NCI-H146 treated with DMSO at 0.1 percent for 48 hours (cell line): ENCODE measurements at regions not wholly inside any gene's neighbourhood (a gene's known extent, or its start where the extent isn't known, plus 50 kb on each side); places are given as distances from the start of the nearest gene placed in this dataset.
A peak's percentile ranks its signal among the peaks of the same experiment; 100 is the strongest.
"Not testable (repeated sequence)": the region's sequence is repeated elsewhere in the genome, so short reads cannot be mapped to it uniquely, and the experiment has no call there.

Experiments used
- DNase-seq: peaks from one replicate; lab custom pipeline; 2025; ENCODE audit not compliant: unreplicated experiment; lab: John Stamatoyannopoulos, UW

- DNase-seq: no peak
Observed at GRCh38 chr18:29753379-29753778, 1289.2 kb downstream of the DSC3 start.

GRCh38 chr18:29749704-29750103, 1292.8 kb downstream of the DSC3 start:
- DNase-seq: no peak

GRCh38 chr18:29741461-29741860, 1301.1 kb downstream of the DSC3 start:
- no peak for DNase-seq

- no peak for DNase-seq
Observed at GRCh38 chr18:29737620-29738019, 1304.9 kb downstream of the DSC3 start.

- no peak for DNase-seq
Observed at GRCh38 chr18:29737190-29737589, 1305.4 kb downstream of the DSC3 start.

- no peak for DNase-seq
Observed at GRCh38 chr18:29730073-29730472, 1312.5 kb downstream of the DSC3 start.

GRCh38 chr18:29726646-29727045, 1315.9 kb downstream of the DSC3 start:
- no peak for DNase-seq

GRCh38 chr18:29723486-29723885, 1319.1 kb downstream of the DSC3 start:
- not testable (repeated sequence) for DNase-seq

GRCh38 chr18:29715960-29716359, 1326.6 kb downstream of the DSC3 start:
- not testable (repeated sequence) for DNase-seq

GRCh38 chr18:29712785-29713184, 1329.8 kb downstream of the DSC3 start:
- DNase-seq: no peak

GRCh38 chr18:29711932-29712331, 1330.6 kb downstream of the DSC3 start:
- peak; percentile 37 for DNase-seq

- no peak for DNase-seq
Observed at GRCh38 chr18:29693334-29693733, 1349.2 kb downstream of the DSC3 start.

- no peak for DNase-seq
Observed at GRCh38 chr18:29681578-29681977, 1361.0 kb downstream of the DSC3 start.

- DNase-seq: no peak
Observed at GRCh38 chr18:29664278-29665036, 1378.1 kb downstream of the DSC3 start.

- no peak for DNase-seq
Observed at GRCh38 chr18:29661924-29662323, 1380.6 kb downstream of the DSC3 start.

GRCh38 chr18:29660777-29661176, 1381.8 kb downstream of the DSC3 start:
- DNase-seq: no peak

GRCh38 chr18:29653671-29654215, 1388.8 kb downstream of the DSC3 start:
- no peak for DNase-seq

- DNase-seq: no peak
Observed at GRCh38 chr18:29652797-29653196, 1389.7 kb downstream of the DSC3 start.

- DNase-seq: no peak
Observed at GRCh38 chr18:29651122-29651680, 1391.3 kb downstream of the DSC3 start.

- DNase-seq: no peak
Observed at GRCh38 chr18:29648891-29649290, 1393.7 kb downstream of the DSC3 start.

- no peak for DNase-seq
Observed at GRCh38 chr18:29647700-29648099, 1394.8 kb downstream of the DSC3 start.

GRCh38 chr18:29644276-29644675, 1398.3 kb downstream of the DSC3 start:
- DNase-seq: no peak
